ENCODE measurements at regions not wholly inside any gene's neighbourhood (a gene's known extent, or its start where the extent isn't known, plus 50 kb on each side); places are given as distances from the start of the nearest gene placed in this dataset.
"Not testable (repeated sequence)": the region's sequence is repeated elsewhere in the genome, so short reads cannot be mapped to it uniquely, and the experiment has no call there.

- DNase-seq, result no peak
These were observed 97.6 kb upstream of the ZDHHC17 start for GRCh38 chr12:76666290-76666835.

DNA sequence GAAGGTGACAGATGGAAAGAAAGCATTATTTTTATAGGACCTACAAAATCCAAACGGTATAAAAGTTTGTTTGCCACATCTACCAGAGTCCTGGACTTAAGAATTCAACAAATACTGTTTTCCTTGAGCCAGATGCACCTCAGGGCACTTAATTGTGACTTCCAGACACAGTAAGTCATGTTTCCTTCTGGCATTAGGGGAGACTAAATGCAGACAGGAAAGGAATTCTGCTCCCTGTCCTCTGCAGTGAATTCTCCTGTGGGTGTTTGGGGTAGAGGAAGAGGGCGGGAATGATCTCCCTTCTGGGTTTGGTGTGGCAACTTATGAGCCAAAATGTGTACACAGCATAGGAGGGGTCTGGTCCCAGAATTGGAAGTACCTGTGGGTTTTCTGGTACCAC, 93.9 kb upstream of the ZDHHC17 start:
- no peak for DNase-seq

DNA sequence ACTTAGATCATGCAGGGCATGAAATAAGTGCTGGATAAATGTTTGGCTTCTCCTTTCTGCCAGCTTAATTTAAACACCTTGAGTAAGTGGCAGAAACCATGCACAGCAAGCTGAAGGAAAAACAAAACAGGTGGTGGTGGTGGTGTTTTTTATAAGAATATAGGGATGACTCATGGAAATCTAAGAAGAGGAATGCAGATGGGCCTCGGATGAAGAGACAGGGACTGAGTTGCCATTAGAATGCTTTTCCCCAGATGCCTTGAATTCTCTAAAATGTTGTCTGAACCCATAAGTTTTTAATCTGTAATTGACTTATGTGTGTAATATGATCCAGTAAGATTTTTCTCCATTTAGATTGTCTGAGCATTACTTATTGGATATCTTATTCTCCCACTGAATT, 93.1 kb upstream of the ZDHHC17 start:
- no peak for DNase-seq

GRCh38 chr12:76674669-76675315, 89.1 kb upstream of the ZDHHC17 start:
- no peak for DNase-seq

- DNase-seq, result not testable (repeated sequence)
These were observed 87.7 kb upstream of the ZDHHC17 start for GRCh38 chr12:76676261-76676660.

DNA sequence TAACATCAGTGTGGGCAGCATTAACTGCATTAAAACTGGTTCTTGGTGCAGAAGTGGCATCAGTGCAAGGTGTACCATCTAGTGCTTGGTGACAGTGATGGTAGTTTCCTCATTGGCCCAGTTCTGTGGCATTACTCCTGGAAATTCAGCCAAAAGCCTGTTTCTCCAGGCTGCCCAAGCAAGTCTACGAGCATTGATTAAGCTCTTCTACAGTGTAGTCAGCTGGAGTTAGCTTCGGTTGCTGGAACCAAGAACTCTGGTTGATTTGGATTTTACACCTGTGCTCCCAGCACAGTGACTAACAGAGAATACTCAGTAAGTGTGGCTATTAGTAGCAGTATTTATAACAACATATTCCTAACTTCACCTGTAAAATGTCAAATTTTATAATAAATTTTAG, 84.9 kb upstream of the ZDHHC17 start:
- no peak for DNase-seq

- DNase-seq, result no peak
These were observed 84.1 kb upstream of the ZDHHC17 start for GRCh38 chr12:76679778-76680177.

DNA sequence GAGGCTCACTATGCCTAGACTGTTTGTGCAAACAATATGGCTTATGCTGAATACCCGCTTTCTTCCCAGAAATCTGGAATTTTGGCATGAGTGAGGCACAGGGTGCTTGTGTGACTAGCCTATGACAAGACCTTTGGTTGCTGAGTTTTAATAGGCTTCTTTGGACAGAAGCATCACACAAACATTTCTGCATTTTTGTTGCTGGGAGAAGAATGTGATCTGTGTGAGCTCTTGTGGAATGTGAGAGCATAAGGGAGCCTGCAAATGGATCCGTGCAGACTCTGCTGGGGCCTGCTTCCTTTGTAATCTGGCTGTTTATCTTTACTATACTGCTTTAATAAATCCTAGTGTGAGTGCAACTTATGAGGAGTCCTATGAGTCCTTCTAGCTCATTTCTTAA, 83.0 kb upstream of the ZDHHC17 start:
- no peak for DNase-seq

- DNase-seq, result no peak
These were observed 78.7 kb upstream of the ZDHHC17 start for GRCh38 chr12:76685246-76685678.

- no peak for DNase-seq
These were observed 75.9 kb upstream of the ZDHHC17 start for GRCh38 chr12:76687981-76688380.

DNA sequence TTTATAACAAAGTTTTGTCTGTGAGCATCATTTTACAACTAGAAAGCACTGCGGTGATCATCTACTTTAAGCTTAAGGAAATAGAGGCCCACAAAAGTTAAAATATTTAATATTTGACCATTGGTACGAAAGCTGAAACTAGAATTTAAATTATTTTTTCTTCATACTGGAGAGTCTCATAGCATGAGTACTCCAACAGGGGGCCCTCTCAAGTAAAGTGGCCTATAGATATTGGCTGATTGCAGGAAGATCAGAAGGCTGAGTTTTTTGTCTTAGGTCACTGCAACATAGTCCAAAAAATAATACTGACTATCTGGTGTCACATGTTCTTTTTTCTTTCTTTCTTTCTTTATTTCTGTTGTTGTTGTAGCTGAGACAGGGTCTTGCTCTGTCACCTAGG, 75.3 kb upstream of the ZDHHC17 start:
- no peak for DNase-seq

- DNase-seq, result no peak
These were observed 72.8 kb upstream of the ZDHHC17 start for GRCh38 chr12:76690921-76691700.

GRCh38 chr12:76692846-76693245, 71.1 kb upstream of the ZDHHC17 start:
- no peak for DNase-seq

DNA sequence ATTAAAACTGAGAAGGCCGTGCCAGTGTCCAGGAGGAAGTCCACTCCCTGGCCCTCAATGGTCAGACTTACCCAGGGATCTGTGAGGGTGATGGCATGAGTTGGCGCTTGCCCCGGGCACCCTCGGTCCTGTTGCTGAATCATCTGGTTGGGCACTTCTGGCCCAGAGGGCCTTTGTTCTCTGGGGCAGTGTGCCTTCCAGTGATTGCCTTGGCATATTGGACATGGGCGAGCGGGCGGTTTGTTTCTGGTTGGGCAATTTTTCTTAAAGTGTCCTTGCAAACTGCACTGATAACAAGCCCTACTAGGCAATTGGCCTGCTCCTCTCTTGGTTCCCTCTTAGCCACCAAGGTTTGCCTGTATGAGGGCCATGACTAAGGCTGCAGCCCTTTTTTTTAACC, 69.5 kb upstream of the ZDHHC17 start:
- no peak for DNase-seq

DNA sequence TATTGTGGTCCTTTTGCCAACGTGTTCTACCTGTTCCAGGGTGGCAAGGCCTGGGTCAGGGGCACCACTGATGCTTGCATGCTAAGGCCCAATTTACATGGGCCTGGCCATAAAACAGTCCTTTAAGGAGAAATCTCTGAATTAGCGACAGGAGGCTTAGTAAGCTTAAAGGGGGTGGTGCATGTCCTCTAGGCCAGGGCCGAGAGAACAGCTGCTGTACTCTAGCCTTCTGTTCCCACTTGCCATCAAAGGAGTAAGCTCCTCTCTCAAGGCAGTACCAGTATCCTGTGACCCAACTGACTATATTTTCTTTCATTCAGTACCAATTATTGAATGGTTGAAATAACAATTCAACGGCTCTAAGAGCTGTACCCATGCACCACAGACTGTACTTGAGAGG, 67.7 kb upstream of the ZDHHC17 start:
- no peak for DNase-seq

DNA sequence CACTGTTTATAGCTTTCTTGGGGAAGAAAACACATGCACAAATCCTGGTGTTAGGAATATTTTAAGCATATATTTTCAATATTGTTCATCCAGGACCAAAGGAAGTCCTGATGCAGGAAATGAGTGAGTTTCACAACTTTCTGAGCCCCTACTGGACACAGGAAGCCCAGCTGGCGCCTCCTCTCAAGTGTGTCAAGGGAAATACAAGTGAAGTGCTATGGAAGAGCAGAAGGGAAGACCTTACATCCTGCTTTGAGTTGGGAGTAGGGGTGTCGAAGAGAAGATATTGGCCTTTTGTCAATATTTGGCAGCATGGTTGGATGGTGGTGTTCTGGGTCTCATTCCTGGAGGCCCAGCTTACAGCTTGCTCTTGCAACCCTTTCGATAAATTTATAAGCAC, 66.1 kb upstream of the ZDHHC17 start:
- DNase-seq, result no peak

DNA sequence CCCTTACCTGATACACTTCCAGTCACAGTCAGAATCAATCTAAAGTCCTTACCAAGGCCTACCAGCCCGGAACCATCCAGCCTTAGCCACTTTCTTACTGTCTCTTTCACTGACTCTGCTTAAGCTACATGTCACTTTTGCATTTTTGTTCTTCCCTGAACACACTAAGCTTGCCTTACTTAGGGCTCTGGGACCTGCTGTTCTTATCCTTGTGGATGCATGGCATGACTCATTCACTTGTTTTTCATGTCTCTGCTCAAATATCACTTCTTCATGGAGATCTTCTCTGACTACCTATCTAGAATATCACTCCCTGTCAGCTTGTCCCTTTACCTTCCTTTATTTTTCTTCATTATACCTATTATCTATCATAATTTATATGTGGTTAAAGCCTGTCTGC, 65.6 kb upstream of the ZDHHC17 start:
- DNase-seq, result no peak

DNA sequence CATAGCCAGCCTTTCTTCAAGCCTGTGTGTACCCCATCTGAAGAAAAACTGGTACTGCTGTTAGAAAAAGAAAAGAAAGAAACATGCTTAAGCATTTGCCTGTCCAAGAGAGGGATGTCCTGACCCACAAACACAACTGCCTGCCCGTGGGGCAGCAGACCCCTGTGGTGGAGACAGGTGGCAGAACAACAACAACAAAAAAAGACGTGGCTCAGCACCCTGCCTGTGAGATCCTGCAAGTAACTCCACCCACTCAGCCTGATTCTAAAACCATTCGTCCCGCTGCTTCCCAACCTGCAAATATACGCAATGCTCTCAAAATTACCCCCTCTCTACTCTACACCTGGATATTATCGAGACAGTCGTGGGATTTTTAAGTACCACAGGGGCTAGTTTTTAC, 64.9 kb upstream of the ZDHHC17 start:
- no peak for DNase-seq

GRCh38 chr12:76701690-76702089, 62.2 kb upstream of the ZDHHC17 start:
- DNase-seq, result no peak

- DNase-seq, result no peak
These were observed 61.0 kb upstream of the ZDHHC17 start for GRCh38 chr12:76702946-76703345.

DNA sequence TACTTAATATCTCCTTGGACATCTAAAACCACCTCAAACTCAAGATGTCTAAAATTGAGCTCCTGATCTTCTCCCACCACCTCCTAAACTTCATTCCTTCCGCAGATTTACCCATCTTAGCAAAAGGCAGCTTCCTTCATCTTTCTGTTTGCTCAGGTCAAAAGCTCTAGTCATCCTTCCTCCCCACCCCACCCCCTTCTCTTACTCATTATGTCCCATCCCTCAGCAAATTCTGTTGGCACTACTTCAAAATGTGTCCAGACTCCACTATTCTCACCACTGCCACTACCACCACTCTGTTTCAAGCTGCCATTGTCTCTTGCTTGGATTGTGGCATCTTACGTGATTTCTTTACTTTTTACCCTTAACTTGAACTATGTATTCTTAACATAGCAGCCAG, 59.2 kb upstream of the ZDHHC17 start:
- no peak for DNase-seq

DNA sequence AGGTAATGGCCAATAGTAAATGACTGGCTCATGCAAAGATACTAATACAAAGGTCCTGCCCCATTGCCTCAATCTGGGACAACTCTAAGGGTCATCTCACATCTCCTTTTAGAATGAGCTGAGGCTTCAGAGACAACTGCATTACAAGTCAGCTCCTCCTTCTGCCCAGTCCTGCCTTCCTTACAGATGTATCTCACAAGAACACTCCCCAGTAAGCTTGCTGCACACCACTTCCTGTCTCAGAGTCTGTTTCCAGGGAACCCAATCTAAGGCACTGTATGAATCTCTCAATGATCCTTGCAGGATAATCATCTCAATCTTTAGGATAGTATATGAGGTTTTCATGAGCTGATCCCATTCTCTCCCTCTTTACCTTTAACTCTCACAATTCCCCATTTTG, 57.8 kb upstream of the ZDHHC17 start:
- DNase-seq, result no peak

DNA sequence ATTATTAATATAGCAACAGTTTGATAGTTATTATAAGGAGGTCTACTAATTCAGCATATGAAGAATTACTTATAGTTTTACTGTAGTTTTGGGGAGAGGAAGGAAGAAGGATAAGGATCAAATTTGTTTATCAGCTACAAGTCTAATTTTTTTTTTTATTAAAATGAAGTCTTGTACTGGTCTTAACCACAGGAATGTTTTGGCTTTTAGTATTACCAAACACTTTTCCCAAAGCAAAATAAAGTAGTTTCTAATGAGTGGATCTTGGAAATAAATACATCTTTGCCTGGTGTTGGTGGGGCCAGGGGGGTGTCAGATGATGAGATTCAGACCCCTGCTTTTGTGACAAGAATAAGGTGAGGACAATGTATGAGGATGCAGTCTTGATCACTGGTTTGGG, 57.2 kb upstream of the ZDHHC17 start:
- DNase-seq, result no peak

- DNase-seq, result no peak
These were observed 56.1 kb upstream of the ZDHHC17 start for GRCh38 chr12:76707772-76708171.

GRCh38 chr12:76708296-76708695, 55.6 kb upstream of the ZDHHC17 start:
- DNase-seq, result no peak

All from SW 1271 (cell line).